Lung (tissue), 11 donors: ENCODE measurements at regions not wholly inside any gene's neighbourhood (a gene's known extent, or its start where the extent isn't known, plus 50 kb on each side); places are given as distances from the start of the nearest gene placed in this dataset.

Experiments
- ATAC-seq: fragments of 200-7000 bp; cut with Tn5 transposase; one replicate; pipeline ENCODE4 v1.9.1; 2020; ENCODE audit warnings: moderate number of reproducible peaks; ENCODE audit not compliant: insufficient read depth, low FRiP score
- DNase-seq, 3 donors: peaks; one replicate each; pipeline ENCODE4 v3.0.0-alpha.2; 2013 to 2017
- H3K27ac ChIP-seq, 2 donors: one replicate each; pipeline ENCODE4 v1.5.1; 2013; ENCODE audit warnings: mild to moderate bottlenecking in 2 of 2, moderate library complexity in 2 of 2, control low read depth in 1 of 2, inconsistent platforms in 1 of 2, low read depth in 1 of 2, low read length in 1 of 2
- H3K27me3 ChIP-seq, 3 donors: one replicate each; pipeline ENCODE4 v1.5.1; 2013; ENCODE audit warnings: low read length in 2 of 3; ENCODE audit not compliant: control insufficient read depth in 3 of 3, insufficient read depth in 3 of 3
- H3K36me3 ChIP-seq, 4 donors: one replicate each; pipeline ENCODE4 v1.5.1; 2013; ENCODE audit warnings: low read length in 4 of 4, mild to moderate bottlenecking in 1 of 4, moderate library complexity in 1 of 4; ENCODE audit not compliant: control insufficient read depth in 4 of 4, insufficient read depth in 4 of 4
- H3K4me1 ChIP-seq, 5 donors: one replicate each; pipeline ENCODE4 v1.5.1; 2013; ENCODE audit warnings: low read length in 5 of 5, mild to moderate bottlenecking in 2 of 5, moderate library complexity in 1 of 5; ENCODE audit not compliant: control insufficient read depth in 5 of 5, insufficient read depth in 5 of 5
- H3K4me3 ChIP-seq: one replicate; pipeline ENCODE4 v1.5.1; 2013; ENCODE audit warnings: mild to moderate bottlenecking, control low read depth, moderate library complexity
- H3K9ac ChIP-seq, 2 donors: one replicate each; pipeline ENCODE4 v1.5.1; 2013; ENCODE audit warnings: low read length in 2 of 2, control low read depth in 1 of 2; ENCODE audit not compliant: insufficient read depth in 1 of 2
- H3K9me3 ChIP-seq, 4 donors: one replicate each; pipeline ENCODE4 v1.5.1; 2013; ENCODE audit warnings: low read length in 3 of 4, mild to moderate bottlenecking in 1 of 4, moderate library complexity in 1 of 4; ENCODE audit not compliant: control insufficient read depth in 4 of 4, insufficient read depth in 3 of 4
- CTCF ChIP-seq: IDR thresholded peaks from 2 replicates; pipeline ENCODE4 v1.5.1; 2012; ENCODE audit warnings: mild to moderate bottlenecking; ENCODE audit errors: control extremely low read depth, extremely low read depth
- WGBS, 2 donors: extraction: QIAGEN DNeasy Blood & Tissue Kit; methylation state at CpG; one replicate each; pipeline ENCODE4 v1.1.7; 2013; 5-methylcytosine and 5-hydroxymethylcytosine counted together
- donor health status: control.
- donor health status: control.
- donor health status: Bipolar disorder and iron deficiency.
- donor health status: healthy.
- donor health status: DM: yes; HTN: yes; CAD: no.

- Histone ChIP-seq H3K4me1 (peaks cover 0 to 2% (median 0%) of the 10 kb centered on the region in 5 donors), H3K9ac (no peak overlapping the region), H3K36me3 (no peaks in the 10 kb centered on the region), H3K9me3 (no peaks in the 10 kb centered on the region), H3K27ac (no peak overlapping the region), H3K4me3 (no peak overlapping the region), H3K27me3 (no peaks in the 10 kb centered on the region)
- WGBS, 2 donors = 19 to 24% methylated on average over 10 of the region's 10 CpGs
- DNase-seq (peak; percentile 36 to 58 (median 39)), ATAC-seq (peak; percentile 13)
- no peak for TF ChIP-seq CTCF
Observed at GRCh38 chr6:44630125-44631028, 242.9 kb downstream of the CDC5L start.

- peaks cover 0 to 2% (median 0%) of the 10 kb centered on the region in 5 donors for H3K4me1 ChIP-seq
- no peak overlapping the region for H3K4me3 ChIP-seq
- WGBS, 2 donors = 77 to 87% methylated on average over 6 of the region's 6 CpGs
- TF ChIP-seq CTCF = no peak
- no peak overlapping the region for H3K9ac ChIP-seq
- ATAC-seq (no peak), DNase-seq (peak in 2 of 3 donors; percentile 20 to 35)
- no peaks in the 10 kb centered on the region for H3K9me3 ChIP-seq
- H3K27me3 ChIP-seq = no peaks in the 10 kb centered on the region
- no peaks in the 10 kb centered on the region for H3K36me3 ChIP-seq
- H3K27ac ChIP-seq = no peak overlapping the region
Observed at GRCh38 chr6:44631968-44632367, 244.5 kb downstream of the CDC5L start.

- ATAC-seq (no peak), DNase-seq (no peak)
- H3K4me3 ChIP-seq = no peak overlapping the region
- 92 to 95% methylated on average over 8 of the region's 8 CpGs for WGBS, 2 donors
- H3K9me3 ChIP-seq = peaks cover 0 to 2% (median 0%) of the 10 kb centered on the region in 4 donors
- no peak for TF ChIP-seq CTCF
- H3K27me3 ChIP-seq = no peaks in the 10 kb centered on the region
- no peak overlapping the region for H3K9ac ChIP-seq
- H3K36me3 ChIP-seq = no peaks in the 10 kb centered on the region
- no peaks in the 10 kb centered on the region for H3K4me1 ChIP-seq
- no peak overlapping the region for H3K27ac ChIP-seq
Observed at GRCh38 chr6:44634321-44634720, 246.8 kb downstream of the CDC5L start.
